ENCODE measurements at regions not wholly inside any gene's neighbourhood (a gene's known extent, or its start where the extent isn't known, plus 50 kb on each side); places are given as distances from the start of the nearest gene placed in this dataset.

GRCh38 chr9:22285066-22285465, 161.6 kb upstream of the DMRTA1 start:
- ATAC-seq (no peak), DNase-seq (no peak)
- H3K36me3 ChIP-seq (ENCODE audit: insufficient read depth in 1 of 2, low read depth in 1 of 2), result no peaks in the 10 kb centered on the region
- H3K4me3 ChIP-seq, result no peak overlapping the region
- TF ChIP-seq CTCF (IDR thresholded peaks at IDR 0.05), result no peak
- H3K9me3 ChIP-seq, result no peaks in the 10 kb centered on the region
- intact Hi-C loops (cut with DNase I), result no loop called here
- no peaks in the 10 kb centered on the region for H3K4me1 ChIP-seq
- WGBS, 3 donors, result 56 to 67% (median 62%) methylated on average over 1 of the region's 1 CpG
- no peak overlapping the region for H3K27ac ChIP-seq
- H3K27me3 ChIP-seq (ENCODE audit: insufficient read depth in 3 of 3, low read length in 2 of 3), result no peaks in the 10 kb centered on the region

- Histone ChIP-seq H3K4me3 (no peak overlapping the region), H3K4me1 (no peaks in the 10 kb centered on the region), H3K27me3 (ENCODE audit: insufficient read depth in 3 of 3, low read length in 2 of 3) (no peaks in the 10 kb centered on the region), H3K9me3 (no peaks in the 10 kb centered on the region), H3K27ac (no peak overlapping the region), H3K36me3 (ENCODE audit: insufficient read depth in 1 of 2, low read depth in 1 of 2) (no peaks in the 10 kb centered on the region)
- intact Hi-C loops (cut with DNase I), result no loop called here
- ATAC-seq (no peak), DNase-seq (no peak)
- 97% methylated on average over 1 of the region's 1 CpG for WGBS, 3 donors
- TF ChIP-seq CTCF (IDR thresholded peaks at IDR 0.05), result no peak
Observed at GRCh38 chr9:22286661-22287060, 160.0 kb upstream of the DMRTA1 start.

GRCh38 chr9:22288661-22289060, 158.0 kb upstream of the DMRTA1 start:
- WGBS, 3 donors, result 77 to 90% (median 79%) methylated on average over 1 of the region's 1 CpG
- no peaks in the 10 kb centered on the region for H3K27me3 ChIP-seq (ENCODE audit: insufficient read depth in 3 of 3, low read length in 2 of 3)
- no peak for TF ChIP-seq CTCF (IDR thresholded peaks at IDR 0.05)
- no peaks in the 10 kb centered on the region for H3K4me1 ChIP-seq
- no peak overlapping the region for H3K4me3 ChIP-seq
- intact Hi-C loops (cut with DNase I), result no loop called here
- ATAC-seq, result no peak
- no peaks in the 10 kb centered on the region for H3K9me3 ChIP-seq
- H3K27ac ChIP-seq, result no peak overlapping the region
- DNase-seq, result no peak
- no peaks in the 10 kb centered on the region for H3K36me3 ChIP-seq (ENCODE audit: insufficient read depth in 1 of 2, low read depth in 1 of 2)

- H3K4me3 ChIP-seq, result no peak overlapping the region
- H3K27me3 ChIP-seq (ENCODE audit: insufficient read depth in 3 of 3, low read length in 2 of 3), result no peaks in the 10 kb centered on the region
- no peak overlapping the region for H3K27ac ChIP-seq
- no peaks in the 10 kb centered on the region for H3K36me3 ChIP-seq (ENCODE audit: insufficient read depth in 1 of 2, low read depth in 1 of 2)
- H3K4me1 ChIP-seq, result no peaks in the 10 kb centered on the region
- peak in 2 of 4 donors; percentile 53 to 70 for ATAC-seq
- peak; percentile 68 for TF ChIP-seq CTCF (IDR thresholded peaks at IDR 0.05)
- intact Hi-C loops (cut with DNase I), result loop anchor here (2.0 kb wide), 2 partner anchors 144 to 146 kb away; no protein-coding TSS in a partner anchor
- WGBS, 3 donors, result 26 to 36% (median 28%) methylated on average over 2 of the region's 2 CpGs
- no peaks in the 10 kb centered on the region for H3K9me3 ChIP-seq
- DNase-seq, result no peak
Observed at GRCh38 chr9:22307013-22307711, 139.5 kb upstream of the DMRTA1 start.

- Histone ChIP-seq H3K4me3 (no peak overlapping the region), H3K4me1 (no peaks in the 10 kb centered on the region), H3K27me3 (ENCODE audit: insufficient read depth in 3 of 3, low read length in 2 of 3) (no peaks in the 10 kb centered on the region), H3K9me3 (no peaks in the 10 kb centered on the region), H3K36me3 (ENCODE audit: insufficient read depth in 1 of 2, low read depth in 1 of 2) (no peaks in the 10 kb centered on the region), H3K27ac (no peak overlapping the region)
- ATAC-seq (no peak), DNase-seq (no peak)
- intact Hi-C loops (cut with DNase I), result no loop called here
- TF ChIP-seq CTCF (IDR thresholded peaks at IDR 0.05), result no peak
Observed at GRCh38 chr9:22308177-22308576, 138.4 kb upstream of the DMRTA1 start.

Data from psoas muscle (tissue), 7 donors.